ENCODE measurements at regions not wholly inside any gene's neighbourhood (a gene's known extent, or its start where the extent isn't known, plus 50 kb on each side); places are given as distances from the start of the nearest gene placed in this dataset.

DNA sequence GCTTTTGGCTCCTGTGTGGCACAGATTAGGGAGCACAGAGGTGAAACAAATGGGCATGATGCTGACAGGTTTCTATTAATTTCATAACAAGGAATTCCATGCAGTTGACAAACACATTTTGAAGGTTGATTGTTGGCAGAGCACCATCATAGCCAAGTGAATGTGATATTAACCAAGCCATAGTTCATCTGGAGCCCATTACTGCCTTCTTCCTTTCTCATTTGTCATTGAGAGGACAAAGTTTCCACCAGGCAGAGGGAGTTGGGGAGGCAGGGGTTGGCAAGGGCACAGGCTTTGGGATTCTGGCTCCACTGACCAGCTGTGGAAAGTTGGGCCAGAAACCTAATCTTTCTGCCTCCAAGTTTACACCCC lies 325.2 kb downstream of the MFSD1 start:
- no peak overlapping the region for H3K4me2 ChIP-seq
- H4K20me1 ChIP-seq (ENCODE audit: insufficient read depth, poor library complexity, severe bottlenecking), result no peaks in the 10 kb centered on the region
- H3K4me3 ChIP-seq, result no peak overlapping the region
- no peaks in the 10 kb centered on the region for H3K36me3 ChIP-seq (replicated peaks; ENCODE audit: insufficient read depth, low read depth)
- H2AFZ ChIP-seq, result no peak overlapping the region
- H3K4me1 ChIP-seq (ENCODE audit: insufficient read depth), result no peaks in the 10 kb centered on the region
- H3K9me2 ChIP-seq (replicated peaks; ENCODE audit: insufficient read depth), result no peaks in the 10 kb centered on the region
- DNase-seq (ENCODE audit: low spot score), result no peak
- H3K79me2 ChIP-seq, result no peaks in the 10 kb centered on the region
- no peaks in the 10 kb centered on the region for H3K27me3 ChIP-seq
- no peaks in the 10 kb centered on the region for H3K9me3 ChIP-seq (ENCODE audit: low read depth)
- H3K27ac ChIP-seq, result no peak overlapping the region
- TF ChIP-seq EZH2phosphoT487 (IDR thresholded peaks at IDR 0.05; ENCODE audit: low read depth, severe bottlenecking, unreplicated experiment), result no peak

DNA sequence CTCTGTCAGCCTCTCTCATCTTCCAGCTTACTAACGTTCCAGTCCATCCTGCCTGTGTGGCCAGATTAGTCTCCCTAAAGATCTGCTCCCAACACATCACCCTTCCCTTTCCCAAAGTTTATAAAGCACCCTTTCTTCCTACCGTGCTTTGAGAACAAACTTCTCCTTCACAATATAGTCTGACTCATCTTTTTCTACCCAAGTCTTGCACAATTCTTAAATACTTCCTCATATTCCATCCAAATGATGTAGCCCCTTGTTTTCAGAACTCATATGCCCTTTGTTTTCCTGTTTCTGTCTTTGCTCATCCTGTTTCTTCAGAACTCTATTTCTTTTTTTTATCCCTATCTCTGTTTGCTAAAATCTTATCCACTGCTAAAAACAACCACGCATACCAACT lies 326.8 kb downstream of the MFSD1 start:
- WGBS (ENCODE audit: low lambda C conversion rate, missing lambda C conversion rate), result 67% methylated on average over 3 of the region's 3 CpGs
- no peak overlapping the region for H3K4me2 ChIP-seq

DNA sequence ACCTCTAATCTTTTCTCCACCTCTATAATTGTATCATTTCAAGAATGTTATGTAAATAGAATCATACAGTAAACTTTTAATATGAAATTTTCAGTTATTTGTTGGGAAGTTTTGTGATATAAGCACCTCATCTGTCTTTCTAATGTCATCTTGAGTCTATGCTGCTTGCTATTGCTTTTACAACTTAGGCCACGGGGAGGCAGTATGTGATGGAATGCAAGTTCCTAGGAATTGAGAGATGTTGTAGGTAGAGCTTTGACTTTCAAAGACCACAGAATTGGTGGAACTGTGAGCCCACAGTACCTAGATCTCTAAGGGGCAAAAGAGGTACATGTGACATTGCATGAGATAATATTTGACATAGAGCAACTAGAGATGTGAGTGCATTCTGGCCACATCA lies 328.3 kb downstream of the MFSD1 start:
- no peaks in the 10 kb centered on the region for H3K27me3 ChIP-seq
- no peaks in the 10 kb centered on the region for H4K20me1 ChIP-seq (ENCODE audit: insufficient read depth, poor library complexity, severe bottlenecking)
- no peaks in the 10 kb centered on the region for H3K4me1 ChIP-seq (ENCODE audit: insufficient read depth)
- no peaks in the 10 kb centered on the region for H3K79me2 ChIP-seq
- WGBS (ENCODE audit: low lambda C conversion rate, missing lambda C conversion rate), result 4% methylated on average over 1 of the region's 1 CpG
- no peak overlapping the region for H2AFZ ChIP-seq
- H3K36me3 ChIP-seq (replicated peaks; ENCODE audit: insufficient read depth, low read depth), result no peaks in the 10 kb centered on the region
- no peak overlapping the region for H3K27ac ChIP-seq
- H3K9me3 ChIP-seq (ENCODE audit: low read depth), result no peaks in the 10 kb centered on the region
- TF ChIP-seq EZH2phosphoT487 (IDR thresholded peaks at IDR 0.05; ENCODE audit: low read depth, severe bottlenecking, unreplicated experiment), result no peak
- no peak for TF ChIP-seq EZH2 (IDR thresholded peaks at IDR 0.05; ENCODE audit: borderline replicate concordance)
- TF ChIP-seq, protein P1, sequence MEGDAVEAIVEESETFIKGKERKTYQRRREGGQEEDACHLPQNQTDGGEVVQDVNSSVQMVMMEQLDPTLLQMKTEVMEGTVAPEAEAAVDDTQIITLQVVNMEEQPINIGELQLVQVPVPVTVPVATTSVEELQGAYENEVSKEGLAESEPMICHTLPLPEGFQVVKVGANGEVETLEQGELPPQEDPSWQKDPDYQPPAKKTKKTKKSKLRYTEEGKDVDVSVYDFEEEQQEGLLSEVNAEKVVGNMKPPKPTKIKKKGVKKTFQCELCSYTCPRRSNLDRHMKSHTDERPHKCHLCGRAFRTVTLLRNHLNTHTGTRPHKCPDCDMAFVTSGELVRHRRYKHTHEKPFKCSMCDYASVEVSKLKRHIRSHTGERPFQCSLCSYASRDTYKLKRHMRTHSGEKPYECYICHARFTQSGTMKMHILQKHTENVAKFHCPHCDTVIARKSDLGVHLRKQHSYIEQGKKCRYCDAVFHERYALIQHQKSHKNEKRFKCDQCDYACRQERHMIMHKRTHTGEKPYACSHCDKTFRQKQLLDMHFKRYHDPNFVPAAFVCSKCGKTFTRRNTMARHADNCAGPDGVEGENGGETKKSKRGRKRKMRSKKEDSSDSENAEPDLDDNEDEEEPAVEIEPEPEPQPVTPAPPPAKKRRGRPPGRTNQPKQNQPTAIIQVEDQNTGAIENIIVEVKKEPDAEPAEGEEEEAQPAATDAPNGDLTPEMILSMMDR (IDR thresholded peaks at IDR 0.05; ENCODE audit: poor library complexity), result peak; percentile 35
- no peak overlapping the region for H3K4me2 ChIP-seq
- no peak overlapping the region for H3K4me3 ChIP-seq
- H3K9me2 ChIP-seq (replicated peaks; ENCODE audit: insufficient read depth), result no peaks in the 10 kb centered on the region
- peak; percentile 10 for DNase-seq (ENCODE audit: low spot score)

More for the DNA sequence above, 326.8 kb downstream of the MFSD1 start:
- no peaks in the 10 kb centered on the region for H3K9me3 ChIP-seq (ENCODE audit: low read depth)
- no peak overlapping the region for H3K4me3 ChIP-seq
- H3K79me2 ChIP-seq, result no peaks in the 10 kb centered on the region
- no peaks in the 10 kb centered on the region for H3K36me3 ChIP-seq (replicated peaks; ENCODE audit: insufficient read depth, low read depth)
- no peaks in the 10 kb centered on the region for H3K4me1 ChIP-seq (ENCODE audit: insufficient read depth)
- H3K27ac ChIP-seq, result no peak overlapping the region
- no peak for TF ChIP-seq EZH2phosphoT487 (IDR thresholded peaks at IDR 0.05; ENCODE audit: low read depth, severe bottlenecking, unreplicated experiment)
- TF ChIP-seq, protein P1 (IDR thresholded peaks at IDR 0.05; ENCODE audit: poor library complexity), result no peak
- TF ChIP-seq EZH2 (IDR thresholded peaks at IDR 0.05; ENCODE audit: borderline replicate concordance), result no peak
- H2AFZ ChIP-seq, result no peak overlapping the region
- no peaks in the 10 kb centered on the region for H3K27me3 ChIP-seq
- no peaks in the 10 kb centered on the region for H4K20me1 ChIP-seq (ENCODE audit: insufficient read depth, poor library complexity, severe bottlenecking)
- H3K9me2 ChIP-seq (replicated peaks; ENCODE audit: insufficient read depth), result no peaks in the 10 kb centered on the region
- no peak for DNase-seq (ENCODE audit: low spot score)

DNA sequence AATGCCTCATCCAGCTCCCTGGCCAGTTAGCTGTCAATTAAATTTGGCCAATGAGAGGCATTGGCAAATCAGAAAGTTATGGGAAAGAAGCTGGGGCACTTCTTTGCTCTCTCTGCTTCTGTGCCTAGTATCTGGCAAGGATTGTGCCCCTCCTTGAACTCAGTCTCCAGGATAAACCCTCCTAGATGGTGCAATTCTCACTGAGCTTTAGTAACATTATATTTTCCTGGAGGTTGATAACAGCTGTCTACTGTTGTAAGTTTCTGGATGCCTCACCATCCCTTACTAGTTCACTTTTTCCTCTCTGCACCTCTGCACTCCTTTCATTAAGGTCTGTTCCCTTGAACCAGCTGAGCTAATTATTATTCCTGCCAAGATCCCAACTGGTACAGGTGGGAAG lies 329.5 kb downstream of the MFSD1 start:
- Histone ChIP-seq H2AFZ (no peak overlapping the region), H3K4me1 (ENCODE audit: insufficient read depth) (no peaks in the 10 kb centered on the region), H3K27me3 (no peaks in the 10 kb centered on the region), H3K4me2 (no peak overlapping the region), H3K9me3 (ENCODE audit: low read depth) (no peaks in the 10 kb centered on the region), H3K27ac (no peak overlapping the region), H3K79me2 (no peaks in the 10 kb centered on the region), H3K9me2 (replicated peaks; ENCODE audit: insufficient read depth) (no peaks in the 10 kb centered on the region), H3K4me3 (no peak overlapping the region), H3K36me3 (replicated peaks; ENCODE audit: insufficient read depth, low read depth) (no peaks in the 10 kb centered on the region), H4K20me1 (ENCODE audit: insufficient read depth, poor library complexity, severe bottlenecking) (no peaks in the 10 kb centered on the region)
- TF ChIP-seq EZH2 (IDR thresholded peaks at IDR 0.05; ENCODE audit: borderline replicate concordance) (no peak), EZH2phosphoT487 (IDR thresholded peaks at IDR 0.05; ENCODE audit: low read depth, severe bottlenecking, unreplicated experiment) (no peak)
- TF ChIP-seq, protein P1 (IDR thresholded peaks at IDR 0.05; ENCODE audit: poor library complexity), result no peak
- no peak for DNase-seq (ENCODE audit: low spot score)

Data from hepatocyte (in vitro differentiated cells).